Left ventricle myocardium inferior (tissue), 1 donor: ENCODE measurements at regions not wholly inside any gene's neighbourhood (a gene's known extent, or its start where the extent isn't known, plus 50 kb on each side); places are given as distances from the start of the nearest gene placed in this dataset.

ENCODE experiments used
- DNase-seq: peaks from one replicate; pipeline ENCODE4 v3.0.0-alpha.2; 2020
- H3K27ac ChIP-seq: fragments of 200-600 bp; replicated peaks from 2 replicates; pipeline ENCODE4 v1.8.0; 2021
- H3K27me3 ChIP-seq: fragments of 200-600 bp; 2 replicates; pipeline ENCODE4 v1.8.0; 2021; ENCODE audit warnings: low read depth
- H3K36me3 ChIP-seq: fragments of 200-600 bp; 2 replicates; pipeline ENCODE4 v1.8.0; 2021
- H3K4me1 ChIP-seq: fragments of 200-600 bp; 2 replicates; pipeline ENCODE4 v1.8.0; 2021
- H3K4me3 ChIP-seq: fragments of 200-600 bp; 2 replicates; pipeline ENCODE4 v1.8.0; 2021; ENCODE audit warnings: mild to moderate bottlenecking, moderate library complexity
- H3K9me3 ChIP-seq: fragments of 200-600 bp; replicated peaks from 2 replicates; pipeline ENCODE4 v1.8.0; 2021
- CTCF ChIP-seq: fragments of 200-600 bp; IDR thresholded peaks from 2 replicates; pipeline ENCODE4 v1.8.0; 2021; ENCODE audit warnings: antibody characterized with exemption, mild to moderate bottlenecking, borderline replicate concordance
- intact Hi-C: fragments of 100-400 bp; cut with micrococcal nuclease; formaldehyde crosslinking; loops from one replicate; pipeline ENCODE4 v1.11.0; 2022
- donor health status: DM: no; HTN: yes; CAD: no; lungs with severe emphysema.

GRCh38 chr5:74017786-74018211, 391.8 kb downstream of the ARHGEF28 start:
- Histone ChIP-seq H3K27ac (no peak overlapping the region), H3K27me3 (peaks cover 7% of the 10 kb centered on the region), H3K4me1 (no peaks in the 10 kb centered on the region), H3K9me3 (no peaks in the 10 kb centered on the region), H3K36me3 (no peaks in the 10 kb centered on the region), H3K4me3 (no peak overlapping the region)
- intact Hi-C loops, result no loop called here
- TF ChIP-seq CTCF, result no peak
- no peak for DNase-seq

GRCh38 chr5:74017112-74017511, 391.1 kb downstream of the ARHGEF28 start:
- no peak for DNase-seq
- no peaks in the 10 kb centered on the region for H3K36me3 ChIP-seq
- H3K4me1 ChIP-seq, result no peaks in the 10 kb centered on the region
- H3K27me3 ChIP-seq, result peaks cover 7% of the 10 kb centered on the region
- H3K27ac ChIP-seq, result no peak overlapping the region
- no peak for TF ChIP-seq CTCF
- no peak overlapping the region for H3K4me3 ChIP-seq
- intact Hi-C loops, result no loop called here
- H3K9me3 ChIP-seq, result no peaks in the 10 kb centered on the region

- no peaks in the 10 kb centered on the region for H3K9me3 ChIP-seq
- H3K27me3 ChIP-seq, result peaks cover 7% of the 10 kb centered on the region
- no peak for TF ChIP-seq CTCF
- H3K4me3 ChIP-seq, result no peak overlapping the region
- intact Hi-C loops, result no loop called here
- no peak overlapping the region for H3K27ac ChIP-seq
- H3K36me3 ChIP-seq, result no peaks in the 10 kb centered on the region
- no peak for DNase-seq
- H3K4me1 ChIP-seq, result no peaks in the 10 kb centered on the region
These were observed 390.4 kb downstream of the ARHGEF28 start for GRCh38 chr5:74016373-74016772.

GRCh38 chr5:74015716-74016115, 389.7 kb downstream of the ARHGEF28 start:
- no peak for TF ChIP-seq CTCF
- Histone ChIP-seq H3K4me3 (no peak overlapping the region), H3K27ac (no peak overlapping the region), H3K27me3 (peaks cover 7% of the 10 kb centered on the region), H3K4me1 (no peaks in the 10 kb centered on the region), H3K36me3 (no peaks in the 10 kb centered on the region), H3K9me3 (no peaks in the 10 kb centered on the region)
- DNase-seq, result no peak
- intact Hi-C loops, result no loop called here

GRCh38 chr5:74013222-74013621, 387.2 kb downstream of the ARHGEF28 start:
- Histone ChIP-seq H3K27me3 (peaks cover 7% of the 10 kb centered on the region), H3K27ac (no peak overlapping the region), H3K9me3 (no peaks in the 10 kb centered on the region), H3K36me3 (no peaks in the 10 kb centered on the region), H3K4me3 (no peak overlapping the region), H3K4me1 (no peaks in the 10 kb centered on the region)
- intact Hi-C loops, result no loop called here
- DNase-seq, result no peak
- TF ChIP-seq CTCF, result no peak

- no peak for TF ChIP-seq CTCF
- intact Hi-C loops, result no loop called here
- Histone ChIP-seq H3K4me3 (no peak overlapping the region), H3K36me3 (no peaks in the 10 kb centered on the region), H3K27ac (no peak overlapping the region), H3K9me3 (no peaks in the 10 kb centered on the region), H3K4me1 (no peaks in the 10 kb centered on the region), H3K27me3 (no peaks in the 10 kb centered on the region)
- DNase-seq, result no peak
These were observed 383.5 kb downstream of the ARHGEF28 start for GRCh38 chr5:74009502-74009901.
